HG02840 (cell line): ENCODE measurements at regions not wholly inside any gene's neighbourhood (a gene's known extent, or its start where the extent isn't known, plus 50 kb on each side); places are given as distances from the start of the nearest gene placed in this dataset.

ENCODE experiments used
- ATAC-seq: cut with Tn5 transposase; IDR thresholded peaks from one replicate; pipeline ENCODE4 v1.9.1; 2021; ENCODE audit warnings: mild to moderate bottlenecking, moderate library complexity, moderate number of reproducible peaks; ENCODE audit not compliant: unreplicated experiment, low FRiP score

- no peak for ATAC-seq
These were observed 98.0 kb upstream of the SOX6 start for GRCh38 chr11:16454289-16454863.

GRCh38 chr11:16448123-16448717, 91.9 kb upstream of the SOX6 start:
- ATAC-seq = no peak

GRCh38 chr11:16441461-16441860, 85.1 kb upstream of the SOX6 start:
- no peak for ATAC-seq

- no peak for ATAC-seq
These were observed 83.8 kb upstream of the SOX6 start for GRCh38 chr11:16440136-16440535.

GRCh38 chr11:16434036-16434435, 77.7 kb upstream of the SOX6 start:
- no peak for ATAC-seq

DNA sequence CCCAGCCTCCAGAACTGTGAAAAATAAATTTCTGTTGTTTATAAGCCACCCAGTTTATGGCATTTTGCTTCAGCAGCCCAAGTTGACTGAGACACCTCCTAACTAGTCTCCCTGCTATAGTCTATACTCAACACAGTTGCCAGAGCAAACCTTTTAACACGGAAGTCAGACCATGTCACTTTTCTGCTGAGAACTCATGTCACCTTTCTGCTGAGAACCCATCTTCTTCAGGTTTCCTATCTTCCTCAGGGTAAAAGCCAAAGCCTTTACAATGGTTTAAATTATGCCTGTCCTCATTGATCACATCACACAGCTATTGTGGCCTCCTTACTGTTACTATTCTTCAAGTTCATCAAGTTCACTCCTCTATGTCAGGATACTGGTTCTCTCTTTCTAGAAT, 74.3 kb upstream of the SOX6 start:
- no peak for ATAC-seq

DNA sequence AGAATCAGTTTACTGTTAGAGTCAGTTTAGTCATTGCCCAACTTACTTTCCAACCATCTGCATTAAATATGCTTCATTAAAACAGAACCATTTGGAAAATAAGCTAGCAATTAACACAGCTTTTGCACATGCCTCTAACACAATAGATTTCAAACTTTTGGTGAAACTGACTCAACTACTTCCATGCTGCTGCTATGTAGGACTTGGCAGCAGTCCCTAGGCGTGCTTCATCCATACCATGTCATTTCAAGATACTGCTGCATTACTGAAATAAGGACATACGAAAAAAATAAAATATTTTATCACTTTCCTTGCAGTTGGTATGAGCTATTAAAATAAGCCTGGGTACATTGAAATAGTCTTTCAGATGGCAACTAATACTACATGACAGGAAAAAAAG, 65.5 kb upstream of the SOX6 start:
- ATAC-seq = no peak

DNA sequence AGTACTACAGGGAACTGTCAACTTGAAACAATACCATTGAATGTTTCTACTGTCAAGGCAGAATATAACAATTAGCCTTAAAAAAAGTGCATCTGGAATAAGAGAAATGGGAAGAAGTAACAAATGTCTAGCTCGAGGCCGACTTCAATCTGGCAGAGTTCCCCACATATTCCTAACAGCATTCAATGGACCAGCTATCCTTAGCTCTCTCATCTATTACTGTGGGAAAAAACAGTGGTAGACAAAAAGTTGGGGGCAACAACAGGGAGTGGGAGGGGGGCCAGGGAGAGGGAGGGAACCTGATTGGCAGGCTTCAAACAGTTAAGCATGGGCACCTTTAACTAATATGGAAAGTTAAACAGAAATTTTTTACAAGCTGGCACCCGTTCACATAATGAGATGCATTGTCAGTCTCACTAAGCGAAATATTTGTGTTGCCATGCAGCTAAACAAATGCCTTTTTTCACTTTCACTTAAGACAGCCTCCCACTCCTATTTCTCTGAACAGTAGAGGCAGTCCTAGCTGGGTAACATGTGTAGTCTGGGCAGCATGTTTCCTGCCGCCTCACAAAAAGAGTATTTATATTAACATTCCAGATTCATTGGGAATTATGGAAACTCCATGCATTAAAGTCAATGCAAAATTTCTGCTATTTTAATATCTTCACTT, 62.2 kb upstream of the SOX6 start:
- ATAC-seq = no peak

DNA sequence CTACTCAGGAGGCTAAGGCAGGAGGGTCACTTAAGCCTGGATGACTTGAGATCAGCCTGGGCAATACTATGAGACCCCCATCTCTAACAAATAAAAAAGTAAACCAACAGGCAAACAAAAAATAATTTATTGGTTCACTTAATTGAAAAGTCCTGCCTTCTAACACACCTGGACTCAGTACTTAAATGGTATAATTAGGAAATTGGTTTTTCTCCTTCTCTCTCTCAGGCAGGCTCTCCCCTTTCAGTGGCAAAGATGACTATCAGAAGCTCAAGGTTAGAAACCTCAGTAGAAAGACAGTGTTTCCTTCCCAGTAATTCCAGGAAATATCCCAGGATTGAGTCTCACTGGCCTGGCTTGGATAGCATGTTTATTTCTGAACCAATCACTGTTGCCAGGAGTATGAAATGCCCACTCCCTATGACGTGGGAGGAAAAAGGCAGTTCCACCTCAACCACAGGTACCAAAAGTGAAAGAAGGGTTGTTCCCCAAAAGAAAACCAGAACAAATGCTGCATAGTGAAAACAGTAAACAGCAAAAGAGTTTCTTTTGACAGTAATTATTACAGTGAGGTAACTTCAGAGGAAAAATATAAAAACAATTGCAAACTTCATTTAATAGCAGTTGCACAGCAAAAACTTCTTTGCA, 56.3 kb upstream of the SOX6 start:
- ATAC-seq = no peak

DNA sequence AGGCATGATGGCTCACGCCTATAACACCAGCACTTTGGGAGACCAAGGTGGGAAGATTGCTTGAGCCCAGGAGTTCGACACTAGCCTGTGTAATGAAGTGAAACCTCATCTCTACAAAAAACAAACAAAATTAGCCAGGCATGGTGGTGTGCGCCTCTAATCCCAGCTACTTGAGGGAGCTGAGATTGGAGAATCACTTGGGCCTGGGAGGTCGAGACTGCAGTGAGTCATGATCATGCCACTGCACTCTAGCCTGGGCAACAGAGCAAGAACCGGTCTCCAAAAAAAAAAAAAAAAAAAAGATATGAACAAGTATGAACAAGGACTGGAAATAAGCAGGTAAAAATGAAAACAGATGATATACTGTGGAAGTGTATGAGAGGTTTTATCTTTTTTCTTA, 54.1 kb upstream of the SOX6 start:
- ATAC-seq = no peak

GRCh38 chr11:16408619-16409018, 52.3 kb upstream of the SOX6 start:
- no peak for ATAC-seq

- ATAC-seq = no peak
These were observed 49.9 kb upstream of the SOX6 start for GRCh38 chr11:16406226-16406625.
